ENCODE measurements at regions not wholly inside any gene's neighbourhood (a gene's known extent, or its start where the extent isn't known, plus 50 kb on each side); places are given as distances from the start of the nearest gene placed in this dataset.

DNA sequence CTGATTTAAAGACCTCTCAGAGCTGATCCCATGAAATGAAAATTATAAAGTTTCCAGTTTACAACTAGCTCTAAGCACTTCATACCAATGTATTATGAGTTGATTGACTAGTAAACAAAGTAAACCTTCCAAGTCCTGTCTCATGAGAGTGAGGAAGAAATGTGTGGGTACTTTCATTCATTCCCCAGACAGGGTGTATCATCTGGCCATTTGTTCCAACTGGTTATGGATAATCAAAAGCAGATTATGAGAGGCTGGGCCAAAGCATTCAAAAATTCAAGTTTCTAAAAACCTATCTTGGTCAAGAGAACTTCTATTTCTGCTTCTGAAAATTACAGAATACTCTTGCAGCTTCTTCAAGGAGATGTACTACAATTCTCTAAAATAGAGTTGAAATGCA lies 193.3 kb upstream of the RASGEF1B start:
- H3K9me2 ChIP-seq (ENCODE audit: low read depth, low read length) = no peaks in the 10 kb centered on the region
- H3K9ac ChIP-seq (ENCODE audit: low read length) = no peak overlapping the region
- no peaks in the 10 kb centered on the region for H3K79me2 ChIP-seq (ENCODE audit: insufficient read depth, low read length)
- H3K4me1 ChIP-seq (ENCODE audit: insufficient read depth, low read length, severe bottlenecking) = peaks cover 17% of the 10 kb centered on the region
- TF ChIP-seq EZH2 (IDR thresholded peaks at IDR 0.05; ENCODE audit: borderline replicate concordance, low read length) = no peak
- TF ChIP-seq, protein P1, sequence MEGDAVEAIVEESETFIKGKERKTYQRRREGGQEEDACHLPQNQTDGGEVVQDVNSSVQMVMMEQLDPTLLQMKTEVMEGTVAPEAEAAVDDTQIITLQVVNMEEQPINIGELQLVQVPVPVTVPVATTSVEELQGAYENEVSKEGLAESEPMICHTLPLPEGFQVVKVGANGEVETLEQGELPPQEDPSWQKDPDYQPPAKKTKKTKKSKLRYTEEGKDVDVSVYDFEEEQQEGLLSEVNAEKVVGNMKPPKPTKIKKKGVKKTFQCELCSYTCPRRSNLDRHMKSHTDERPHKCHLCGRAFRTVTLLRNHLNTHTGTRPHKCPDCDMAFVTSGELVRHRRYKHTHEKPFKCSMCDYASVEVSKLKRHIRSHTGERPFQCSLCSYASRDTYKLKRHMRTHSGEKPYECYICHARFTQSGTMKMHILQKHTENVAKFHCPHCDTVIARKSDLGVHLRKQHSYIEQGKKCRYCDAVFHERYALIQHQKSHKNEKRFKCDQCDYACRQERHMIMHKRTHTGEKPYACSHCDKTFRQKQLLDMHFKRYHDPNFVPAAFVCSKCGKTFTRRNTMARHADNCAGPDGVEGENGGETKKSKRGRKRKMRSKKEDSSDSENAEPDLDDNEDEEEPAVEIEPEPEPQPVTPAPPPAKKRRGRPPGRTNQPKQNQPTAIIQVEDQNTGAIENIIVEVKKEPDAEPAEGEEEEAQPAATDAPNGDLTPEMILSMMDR (IDR thresholded peaks at IDR 0.05; ENCODE audit: low read length) = no peak
- no peaks in the 10 kb centered on the region for H3K36me3 ChIP-seq (ENCODE audit: insufficient read depth, low read length)
- no peak overlapping the region for H3K4me3 ChIP-seq (ENCODE audit: low read depth, low read length, poor library complexity, severe bottlenecking)
- no peak overlapping the region for H3K4me2 ChIP-seq (ENCODE audit: low read length)
- no peak overlapping the region for H3K27ac ChIP-seq (ENCODE audit: low read depth, low read length, poor library complexity, severe bottlenecking)
- H3F3A ChIP-seq (ENCODE audit: insufficient read depth, low read length) = no peaks in the 10 kb centered on the region
- no peaks in the 10 kb centered on the region for H3K9me3 ChIP-seq (ENCODE audit: low read length)
- H2AFZ ChIP-seq (ENCODE audit: low read length) = no peak overlapping the region
- no peaks in the 10 kb centered on the region for H4K20me1 ChIP-seq (ENCODE audit: insufficient read depth, low read length)
- no peaks in the 10 kb centered on the region for H3K27me3 ChIP-seq (ENCODE audit: insufficient read depth, low read length)

DNA sequence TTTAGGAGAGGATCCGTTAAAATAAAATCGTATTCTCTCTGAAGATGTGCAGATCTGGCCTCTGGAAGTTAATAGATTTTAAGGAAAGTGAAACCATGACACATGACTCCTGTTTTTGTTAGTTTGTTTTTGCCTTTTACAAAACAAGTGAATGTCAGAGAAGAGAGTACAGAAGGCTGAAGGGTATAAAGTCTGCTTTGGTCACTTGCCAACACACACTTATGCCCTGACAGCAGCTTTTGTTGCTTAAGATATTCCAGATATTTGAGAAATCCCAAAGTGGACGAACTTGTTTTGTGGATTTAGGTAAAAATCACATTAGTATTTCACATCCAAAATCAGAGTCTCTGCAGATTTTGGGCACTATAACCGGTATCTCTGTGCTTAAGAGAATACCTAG lies 192.4 kb upstream of the RASGEF1B start:
- no peak overlapping the region for H3K9ac ChIP-seq (ENCODE audit: low read length)
- no peak overlapping the region for H3K4me2 ChIP-seq (ENCODE audit: low read length)
- peaks cover 17% of the 10 kb centered on the region for H3K4me1 ChIP-seq (ENCODE audit: insufficient read depth, low read length, severe bottlenecking)
- no peak overlapping the region for H2AFZ ChIP-seq (ENCODE audit: low read length)
- no peaks in the 10 kb centered on the region for H3K79me2 ChIP-seq (ENCODE audit: insufficient read depth, low read length)
- no peaks in the 10 kb centered on the region for H3F3A ChIP-seq (ENCODE audit: insufficient read depth, low read length)
- TF ChIP-seq, protein P1 (IDR thresholded peaks at IDR 0.05; ENCODE audit: low read length) = no peak
- TF ChIP-seq EZH2 (IDR thresholded peaks at IDR 0.05; ENCODE audit: borderline replicate concordance, low read length) = no peak
- no peaks in the 10 kb centered on the region for H4K20me1 ChIP-seq (ENCODE audit: insufficient read depth, low read length)
- H3K27ac ChIP-seq (ENCODE audit: low read depth, low read length, poor library complexity, severe bottlenecking) = no peak overlapping the region
- H3K9me2 ChIP-seq (ENCODE audit: low read depth, low read length) = no peaks in the 10 kb centered on the region
- H3K27me3 ChIP-seq (ENCODE audit: insufficient read depth, low read length) = no peaks in the 10 kb centered on the region
- no peaks in the 10 kb centered on the region for H3K36me3 ChIP-seq (ENCODE audit: insufficient read depth, low read length)
- H3K4me3 ChIP-seq (ENCODE audit: low read depth, low read length, poor library complexity, severe bottlenecking) = no peak overlapping the region
- H3K9me3 ChIP-seq (ENCODE audit: low read length) = no peaks in the 10 kb centered on the region

DNA sequence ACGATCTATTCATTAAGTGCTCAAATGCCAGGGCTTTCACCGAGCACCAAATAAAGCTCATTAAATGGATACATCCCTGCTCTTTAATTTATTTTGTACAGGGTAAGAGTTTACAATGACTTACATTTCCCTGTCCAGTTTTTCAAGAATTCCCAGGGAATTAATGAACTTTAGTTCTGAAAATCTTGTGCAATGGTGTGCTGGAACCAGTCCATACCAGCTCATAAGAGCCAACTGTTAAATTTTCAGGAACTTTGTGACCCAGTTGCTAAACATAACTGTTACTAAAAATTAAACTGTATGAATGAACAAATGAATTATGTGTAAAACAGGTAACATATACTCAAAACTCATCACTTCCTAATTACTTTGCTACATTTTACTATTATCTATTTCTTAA lies 191.7 kb upstream of the RASGEF1B start:
- H3K9me3 ChIP-seq (ENCODE audit: low read length) = no peaks in the 10 kb centered on the region
- no peaks in the 10 kb centered on the region for H3K36me3 ChIP-seq (ENCODE audit: insufficient read depth, low read length)
- H3K27me3 ChIP-seq (ENCODE audit: insufficient read depth, low read length) = no peaks in the 10 kb centered on the region
- H4K20me1 ChIP-seq (ENCODE audit: insufficient read depth, low read length) = no peaks in the 10 kb centered on the region
- H3K9me2 ChIP-seq (ENCODE audit: low read depth, low read length) = no peaks in the 10 kb centered on the region
- H3K79me2 ChIP-seq (ENCODE audit: insufficient read depth, low read length) = no peaks in the 10 kb centered on the region
- no peak overlapping the region for H3K4me2 ChIP-seq (ENCODE audit: low read length)
- no peak overlapping the region for H3K9ac ChIP-seq (ENCODE audit: low read length)
- peaks cover 10% of the 10 kb centered on the region for H3K4me1 ChIP-seq (ENCODE audit: insufficient read depth, low read length, severe bottlenecking)
- H3K27ac ChIP-seq (ENCODE audit: low read depth, low read length, poor library complexity, severe bottlenecking) = no peak overlapping the region
- H3F3A ChIP-seq (ENCODE audit: insufficient read depth, low read length) = no peaks in the 10 kb centered on the region
- TF ChIP-seq EZH2 (IDR thresholded peaks at IDR 0.05; ENCODE audit: borderline replicate concordance, low read length) = no peak
- TF ChIP-seq, protein P1 (IDR thresholded peaks at IDR 0.05; ENCODE audit: low read length) = no peak
- no peak overlapping the region for H3K4me3 ChIP-seq (ENCODE audit: low read depth, low read length, poor library complexity, severe bottlenecking)
- no peak overlapping the region for H2AFZ ChIP-seq (ENCODE audit: low read length)

Measured in OCI-LY1 (cell line).